Right hindlimb (tissue), 1 donor: ENCODE measurements at regions not wholly inside any gene's neighbourhood (a gene's known extent, or its start where the extent isn't known, plus 50 kb on each side); places are given as distances from the start of the nearest gene placed in this dataset.

Experiments
- DNase-seq: peaks from one replicate; pipeline ENCODE4 v3.0.0-alpha.2; 2018

DNA sequence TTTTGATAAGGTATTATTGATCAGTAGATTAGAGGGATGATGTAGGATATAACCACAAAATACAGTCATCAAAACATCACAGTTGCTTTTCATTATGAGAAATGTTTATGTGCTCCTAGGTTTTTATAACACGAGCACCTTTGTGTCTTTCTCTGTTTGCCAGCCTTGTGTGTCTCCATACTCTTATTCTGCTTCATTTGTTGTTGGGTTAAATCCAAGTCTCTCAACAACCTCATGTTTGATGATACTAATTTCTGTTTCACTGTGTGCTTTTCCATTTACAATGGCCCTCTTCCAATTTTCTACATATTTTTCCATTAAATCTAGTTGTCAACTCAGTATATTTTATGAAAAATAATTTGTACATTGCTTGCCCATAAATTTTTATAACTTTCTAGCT, 107.7 kb upstream of the POU2AF2 start:
- DNase-seq, result no peak

DNA sequence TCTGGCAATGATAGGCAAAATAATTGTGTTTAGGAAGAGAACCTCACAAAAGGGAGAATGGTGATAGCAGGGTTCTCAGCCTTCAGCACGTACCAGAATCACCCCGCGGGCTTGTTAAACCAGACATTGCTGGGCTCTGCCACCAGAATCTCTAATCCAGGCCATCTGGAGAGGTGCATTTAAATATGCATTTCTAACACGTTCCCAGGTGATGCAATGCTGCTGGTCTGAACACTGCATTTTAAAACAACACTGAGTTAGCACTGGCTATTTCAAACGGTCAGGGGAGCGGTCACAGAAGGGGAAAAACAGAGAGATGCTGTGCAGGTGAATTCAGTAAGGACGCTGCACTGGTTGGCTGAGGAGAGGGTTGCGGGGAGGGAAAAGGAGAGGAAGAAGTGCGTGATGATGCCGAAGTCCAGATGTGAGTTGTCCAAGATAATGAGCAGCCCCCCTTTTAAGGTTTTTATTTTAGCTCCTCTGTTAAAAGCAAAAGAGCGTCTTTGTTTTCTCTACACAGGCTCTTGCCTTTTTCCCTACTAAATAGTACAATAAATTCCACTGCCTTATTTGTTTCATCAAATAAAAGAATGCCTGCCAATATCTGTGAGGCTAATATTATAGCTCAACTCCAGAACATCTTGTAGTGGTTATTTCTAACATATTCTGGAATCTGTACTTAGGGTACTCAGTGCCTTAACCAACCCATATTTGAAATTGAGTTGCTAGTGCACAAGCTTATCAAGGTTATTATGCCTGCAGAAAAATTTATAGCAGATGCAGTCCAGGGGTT, 109.6 kb upstream of the POU2AF2 start:
- no peak for DNase-seq

GRCh38 chr11:111135101-111135500, 110.4 kb upstream of the POU2AF2 start:
- DNase-seq, result no peak

DNA sequence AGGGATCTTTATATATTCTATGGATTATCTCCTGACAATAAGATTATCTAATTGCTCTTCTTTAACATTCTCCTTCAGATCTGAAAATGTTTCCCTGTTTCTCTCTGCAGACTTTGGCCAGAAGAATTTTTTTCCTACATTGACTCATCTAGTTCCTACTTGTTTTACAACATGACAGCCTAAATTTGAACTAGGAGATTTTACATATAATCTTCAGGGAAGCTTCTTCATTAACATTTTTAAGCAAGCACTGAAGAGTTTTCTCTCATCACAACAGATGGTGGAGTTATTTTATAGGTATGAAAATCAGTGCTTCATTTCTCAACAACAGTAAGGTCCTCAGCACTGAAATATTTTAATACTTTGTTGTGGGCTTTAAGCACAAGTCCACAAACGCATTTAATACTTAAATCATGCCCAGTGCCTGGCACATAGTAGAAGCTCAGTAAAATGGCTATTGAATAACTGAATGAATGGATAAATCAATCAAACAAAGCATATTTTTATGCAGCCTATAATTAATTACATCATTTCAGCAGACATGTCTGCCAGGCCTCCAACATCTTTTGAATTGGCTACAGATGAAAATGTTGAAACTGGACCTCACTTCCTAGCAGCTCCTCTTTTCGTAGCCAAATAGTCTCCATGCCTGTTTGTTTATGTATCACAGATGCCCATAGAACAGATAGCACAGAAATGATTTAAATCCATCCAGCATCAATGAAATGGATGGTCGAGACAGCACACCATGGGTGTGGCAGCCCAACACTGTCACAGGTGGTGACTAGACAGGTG, 117.3 kb upstream of the POU2AF2 start:
- DNase-seq, result no peak

- DNase-seq, result no peak
Measured at GRCh38 chr11:111124724-111125123, 120.8 kb upstream of the POU2AF2 start.

- no peak for DNase-seq
Measured at GRCh38 chr11:111123463-111124398, 121.8 kb upstream of the POU2AF2 start.

GRCh38 chr11:111120696-111121302, 124.7 kb upstream of the POU2AF2 start:
- DNase-seq, result no peak

- DNase-seq, result peak; percentile 21
Measured at GRCh38 chr11:111120161-111120560, 125.4 kb upstream of the POU2AF2 start.

DNA sequence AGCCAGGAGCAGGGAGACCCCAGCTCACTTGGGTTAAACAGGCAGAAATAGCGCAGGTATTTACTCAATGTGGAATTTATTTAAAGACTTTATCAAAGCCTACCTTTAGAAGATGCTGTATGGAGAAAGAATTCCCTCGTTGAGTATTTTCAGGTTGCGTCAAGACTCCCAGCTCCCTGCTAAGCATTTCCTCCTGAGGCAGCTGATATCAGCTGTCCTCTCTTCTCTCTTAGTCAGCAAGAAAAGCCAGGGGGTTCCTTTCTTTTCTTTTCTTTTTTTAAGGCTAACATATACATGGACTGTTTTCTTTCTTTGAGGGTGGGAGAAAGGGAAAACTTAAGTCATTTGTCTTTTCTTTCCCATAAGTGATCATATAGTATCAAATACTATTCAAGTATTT, 125.8 kb upstream of the POU2AF2 start:
- no peak for DNase-seq

DNA sequence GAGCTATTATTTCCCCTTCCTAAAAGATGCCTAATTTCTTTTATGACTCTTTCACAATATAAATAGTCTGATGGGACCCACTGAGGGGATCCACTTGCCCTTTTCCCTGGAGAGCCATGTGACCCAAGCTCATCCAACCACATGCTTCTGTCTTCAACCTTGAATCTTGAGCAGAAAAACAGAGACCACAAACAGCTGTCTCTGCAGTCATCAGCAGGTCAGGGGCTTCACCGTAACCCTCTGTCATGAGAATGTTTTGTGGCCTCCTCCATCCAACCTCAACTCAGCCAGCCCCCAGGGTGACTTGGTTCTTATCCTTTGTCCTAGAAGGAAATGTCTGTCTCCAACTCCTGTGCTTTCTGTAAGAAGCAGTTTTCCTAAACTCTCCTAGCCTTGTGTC, 129.6 kb upstream of the POU2AF2 start:
- DNase-seq, result no peak

DNA sequence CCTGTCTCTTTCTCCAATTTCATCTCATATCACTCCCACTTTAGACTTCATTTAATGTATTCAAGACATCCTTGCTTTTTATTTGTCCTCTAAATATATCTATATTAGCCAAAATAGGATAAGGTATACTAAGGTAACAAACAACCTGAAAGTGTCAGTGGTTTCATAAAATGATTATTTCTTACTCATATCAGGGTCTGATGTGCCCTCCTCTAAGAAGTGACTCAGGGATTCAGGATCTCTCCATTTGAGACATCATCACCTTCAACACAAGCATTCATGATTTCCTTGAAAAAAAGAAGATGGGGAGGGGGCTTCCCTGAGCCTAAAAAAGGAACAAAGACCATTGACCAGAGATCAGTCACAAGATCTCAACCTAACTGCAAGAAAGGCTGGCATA, 131.4 kb upstream of the POU2AF2 start:
- DNase-seq, result no peak

GRCh38 chr11:111112614-111113013, 132.9 kb upstream of the POU2AF2 start:
- no peak for DNase-seq

DNA sequence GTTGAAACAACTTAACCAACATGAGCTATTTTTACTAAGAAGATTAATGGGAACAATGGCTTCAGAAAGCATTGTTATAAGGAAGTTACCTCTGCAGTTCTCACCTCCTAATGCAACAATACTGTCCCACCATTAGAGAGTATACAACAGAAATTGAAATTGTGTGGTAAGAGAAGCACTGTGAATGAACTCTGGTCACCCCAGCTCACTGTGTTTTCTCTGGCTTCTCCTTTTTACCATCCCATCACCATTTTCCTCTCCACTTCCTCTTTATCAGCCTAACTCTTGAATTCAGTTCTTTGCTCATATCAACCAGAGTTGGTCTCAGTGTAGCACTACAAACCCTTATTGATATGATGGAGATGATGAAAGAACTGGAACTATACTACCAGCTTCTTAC, 138.0 kb upstream of the POU2AF2 start:
- no peak for DNase-seq

GRCh38 chr11:111106641-111107040, 138.9 kb upstream of the POU2AF2 start:
- DNase-seq, result no peak

GRCh38 chr11:111105566-111105965, 140.0 kb upstream of the POU2AF2 start:
- DNase-seq, result no peak

- DNase-seq, result no peak
Measured at GRCh38 chr11:111104185-111104584, 141.3 kb upstream of the POU2AF2 start.

GRCh38 chr11:111101881-111102280, 143.6 kb upstream of the POU2AF2 start:
- DNase-seq, result peak; percentile 70

- no peak for DNase-seq
Measured at GRCh38 chr11:111099028-111099713, 146.4 kb upstream of the POU2AF2 start.

DNA sequence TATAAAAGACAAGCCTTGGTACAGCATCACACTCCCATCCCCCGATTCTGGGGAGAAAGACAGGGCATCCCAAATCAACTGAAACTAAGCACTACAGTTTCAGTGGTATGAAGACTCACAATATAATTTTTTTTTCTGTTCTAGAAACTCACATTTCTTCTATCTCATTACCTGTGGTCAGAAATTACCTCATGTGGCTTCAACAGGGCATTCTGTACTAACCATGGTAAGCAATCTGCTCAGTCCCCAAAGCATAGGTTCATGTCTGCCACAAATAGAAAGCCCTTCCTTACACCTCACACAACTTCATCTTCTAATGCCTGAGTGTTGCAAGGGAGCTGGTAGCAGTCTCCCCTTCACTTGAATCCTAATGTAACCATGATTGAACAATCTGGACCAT, 147.4 kb upstream of the POU2AF2 start:
- DNase-seq, result no peak

- peak; percentile 70 for DNase-seq
Measured at GRCh38 chr11:111097191-111097590, 148.3 kb upstream of the POU2AF2 start.

- no peak for DNase-seq
Measured at GRCh38 chr11:111095327-111095726, 150.2 kb upstream of the POU2AF2 start.

DNA sequence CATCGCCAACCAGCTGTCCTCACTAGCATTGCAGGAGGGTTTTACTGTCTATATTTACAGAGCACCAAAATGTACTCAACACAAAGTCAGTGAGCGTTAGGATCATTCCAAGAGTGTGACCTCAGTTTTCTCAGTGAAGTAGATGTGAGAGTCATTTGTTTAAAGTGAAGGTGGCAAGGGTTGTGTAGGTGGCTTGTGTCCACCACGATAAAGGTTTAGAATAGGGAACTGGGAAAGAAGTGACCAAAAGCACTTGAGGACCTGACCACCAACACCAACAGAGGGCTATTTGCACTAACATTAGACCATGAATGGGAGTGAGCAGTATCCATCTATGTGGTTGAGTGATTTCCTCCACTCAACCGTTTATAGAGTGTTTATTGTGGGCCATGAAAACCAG, 152.5 kb upstream of the POU2AF2 start:
- DNase-seq, result no peak
